ENCODE measurements at regions not wholly inside any gene's neighbourhood (a gene's known extent, or its start where the extent isn't known, plus 50 kb on each side); places are given as distances from the start of the nearest gene placed in this dataset.

GRCh38 chr4:164683040-164683439 is 70.9 kb upstream of the SMIM31 start:
- no peaks in the 10 kb centered on the region for H4K20me1 ChIP-seq (ENCODE audit: insufficient read depth, low read length)
- H3K9me2 ChIP-seq (ENCODE audit: insufficient read depth, low read length), result no peaks in the 10 kb centered on the region
- H2AFZ ChIP-seq (ENCODE audit: low read length), result no peak overlapping the region
- no TSS peak for BruUV-seq (replicated peaks)
- no peak for DNase-seq (ENCODE audit: low spot score)
- H3K27ac ChIP-seq (ENCODE audit: low read depth, low read length, poor library complexity, severe bottlenecking), result no peak overlapping the region
- ChIA-PET CTCF (ENCODE audit: unreplicated experiment) (no interaction called here), POLR2A (no interaction called here)
- H3K4me3 ChIP-seq (ENCODE audit: low read depth, low read length, poor library complexity, severe bottlenecking), result no peak overlapping the region
- H3K4me1 ChIP-seq (ENCODE audit: insufficient read depth, low read length, poor library complexity, severe bottlenecking), result no peaks in the 10 kb centered on the region
- H3K36me3 ChIP-seq (ENCODE audit: insufficient read depth, low read length), result no peaks in the 10 kb centered on the region
- intact Hi-C loops (cut with micrococcal nuclease; ENCODE audit: unreplicated experiment), result no loop called here
- no peaks in the 10 kb centered on the region for H3K79me2 ChIP-seq (ENCODE audit: insufficient read depth, low read depth, low read length)
- no peak overlapping the region for H3K4me2 ChIP-seq (ENCODE audit: low read length)
- TF ChIP-seq, protein P1, sequence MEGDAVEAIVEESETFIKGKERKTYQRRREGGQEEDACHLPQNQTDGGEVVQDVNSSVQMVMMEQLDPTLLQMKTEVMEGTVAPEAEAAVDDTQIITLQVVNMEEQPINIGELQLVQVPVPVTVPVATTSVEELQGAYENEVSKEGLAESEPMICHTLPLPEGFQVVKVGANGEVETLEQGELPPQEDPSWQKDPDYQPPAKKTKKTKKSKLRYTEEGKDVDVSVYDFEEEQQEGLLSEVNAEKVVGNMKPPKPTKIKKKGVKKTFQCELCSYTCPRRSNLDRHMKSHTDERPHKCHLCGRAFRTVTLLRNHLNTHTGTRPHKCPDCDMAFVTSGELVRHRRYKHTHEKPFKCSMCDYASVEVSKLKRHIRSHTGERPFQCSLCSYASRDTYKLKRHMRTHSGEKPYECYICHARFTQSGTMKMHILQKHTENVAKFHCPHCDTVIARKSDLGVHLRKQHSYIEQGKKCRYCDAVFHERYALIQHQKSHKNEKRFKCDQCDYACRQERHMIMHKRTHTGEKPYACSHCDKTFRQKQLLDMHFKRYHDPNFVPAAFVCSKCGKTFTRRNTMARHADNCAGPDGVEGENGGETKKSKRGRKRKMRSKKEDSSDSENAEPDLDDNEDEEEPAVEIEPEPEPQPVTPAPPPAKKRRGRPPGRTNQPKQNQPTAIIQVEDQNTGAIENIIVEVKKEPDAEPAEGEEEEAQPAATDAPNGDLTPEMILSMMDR (conservative IDR thresholded peaks at IDR 0.05; ENCODE audit: low read length), result no peak
- TF ChIP-seq EZH2phosphoT487 (IDR thresholded peaks at IDR 0.05; ENCODE audit: borderline replicate concordance, low read depth, low read length), result no peak
- H3K9me3 ChIP-seq (ENCODE audit: low read length), result no peaks in the 10 kb centered on the region

GRCh38 chr4:164695650-164696049 is 58.3 kb upstream of the SMIM31 start:
- no TSS peak for BruUV-seq (replicated peaks)
- Histone ChIP-seq H3K9me2 (ENCODE audit: insufficient read depth, low read length) (no peaks in the 10 kb centered on the region), H3K79me2 (ENCODE audit: insufficient read depth, low read depth, low read length) (no peaks in the 10 kb centered on the region), H3K9me3 (ENCODE audit: low read length) (no peaks in the 10 kb centered on the region), H3K36me3 (ENCODE audit: insufficient read depth, low read length) (no peaks in the 10 kb centered on the region), H3K4me1 (ENCODE audit: insufficient read depth, low read length, poor library complexity, severe bottlenecking) (no peaks in the 10 kb centered on the region), H2AFZ (ENCODE audit: low read length) (no peak overlapping the region), H3K4me2 (ENCODE audit: low read length) (no peak overlapping the region), H3K4me3 (ENCODE audit: low read depth, low read length, poor library complexity, severe bottlenecking) (no peak overlapping the region), H3K27ac (ENCODE audit: low read depth, low read length, poor library complexity, severe bottlenecking) (no peak overlapping the region), H4K20me1 (ENCODE audit: insufficient read depth, low read length) (no peaks in the 10 kb centered on the region)
- no peak for TF ChIP-seq EZH2phosphoT487 (IDR thresholded peaks at IDR 0.05; ENCODE audit: borderline replicate concordance, low read depth, low read length)
- TF ChIP-seq, protein P1 (conservative IDR thresholded peaks at IDR 0.05; ENCODE audit: low read length), result no peak
- ChIA-PET CTCF (ENCODE audit: unreplicated experiment) (no interaction called here), POLR2A (no interaction called here)
- DNase-seq (ENCODE audit: low spot score), result no peak
- intact Hi-C loops (cut with micrococcal nuclease; ENCODE audit: unreplicated experiment), result no loop called here

GRCh38 chr4:164700471-164700870 is 53.5 kb upstream of the SMIM31 start:
- ChIA-PET POLR2A (interaction anchor here (0.6 kb wide), 1 partner anchor 773 kb away, joined by 3 read pairs; no protein-coding TSS in a partner anchor), CTCF (ENCODE audit: unreplicated experiment) (no interaction called here)
- Histone ChIP-seq H3K4me2 (ENCODE audit: low read length) (no peak overlapping the region), H3K9me2 (ENCODE audit: insufficient read depth, low read length) (no peaks in the 10 kb centered on the region), H3K79me2 (ENCODE audit: insufficient read depth, low read depth, low read length) (no peaks in the 10 kb centered on the region), H4K20me1 (ENCODE audit: insufficient read depth, low read length) (no peaks in the 10 kb centered on the region), H3K4me3 (ENCODE audit: low read depth, low read length, poor library complexity, severe bottlenecking) (no peak overlapping the region), H3K9me3 (ENCODE audit: low read length) (no peaks in the 10 kb centered on the region), H3K36me3 (ENCODE audit: insufficient read depth, low read length) (no peaks in the 10 kb centered on the region), H2AFZ (ENCODE audit: low read length) (no peak overlapping the region), H3K27ac (ENCODE audit: low read depth, low read length, poor library complexity, severe bottlenecking) (no peak overlapping the region), H3K4me1 (ENCODE audit: insufficient read depth, low read length, poor library complexity, severe bottlenecking) (no peaks in the 10 kb centered on the region)
- intact Hi-C loops (cut with micrococcal nuclease; ENCODE audit: unreplicated experiment), result no loop called here
- DNase-seq (ENCODE audit: low spot score), result peak; percentile 5
- no peak for TF ChIP-seq EZH2phosphoT487 (IDR thresholded peaks at IDR 0.05; ENCODE audit: borderline replicate concordance, low read depth, low read length)
- TF ChIP-seq, protein P1 (conservative IDR thresholded peaks at IDR 0.05; ENCODE audit: low read length), result peak; percentile 68
- BruUV-seq (replicated peaks), result no TSS peak

Measured in OCI-LY7 (cell line).